Liver (tissue), 3 donors: ENCODE measurements at regions not wholly inside any gene's neighbourhood (a gene's known extent, or its start where the extent isn't known, plus 50 kb on each side); places are given as distances from the start of the nearest gene placed in this dataset.

Experiments used
- CTCF ChIP-seq: fragments of 150-350 bp; IDR thresholded peaks from 2 replicates; pipeline ENCODE4 v1.5.1; 2017; ENCODE audit warnings: improper control_type of control experiment, low read depth, low read length; ENCODE audit not compliant: missing input control
- EGR1 ChIP-seq, 2 donors: IDR thresholded peaks; 2 replicates each; pipeline ENCODE4 v1.6.1; 2016 to 2018; ENCODE audit warnings: antibody characterized with exemption in 2 of 2, low read depth in 2 of 2
- GABPA ChIP-seq, 2 donors: IDR thresholded peaks in 1 of 2; conservative IDR thresholded peaks in 1 of 2; 2 replicates each; pipeline ENCODE4 v1.6.1; 2016; ENCODE audit warnings: antibody characterized with exemption in 2 of 2, mild to moderate bottlenecking in 1 of 2, moderate library complexity in 1 of 2
- NR2F2 ChIP-seq: IDR thresholded peaks from 2 replicates; pipeline ENCODE4 v1.6.1; 2016; ENCODE audit warnings: antibody characterized with exemption
- SP1 ChIP-seq: IDR thresholded peaks from 2 replicates; pipeline ENCODE4 v1.6.1; 2018; ENCODE audit warnings: antibody characterized with exemption, mild to moderate bottlenecking
- YY1 ChIP-seq: IDR thresholded peaks from 2 replicates; pipeline ENCODE4 v1.6.1; 2016; ENCODE audit warnings: antibody characterized with exemption, mild to moderate bottlenecking
- donor health status: healthy.
- donor health status: healthy.

- TF ChIP-seq NR2F2 = no peak
- TF ChIP-seq CTCF = no peak
- TF ChIP-seq SP1 = no peak
- no peak for TF ChIP-seq EGR1 (IDR thresholded peaks at IDR 0.05; ENCODE audit: low read depth in 2 of 2)
- no peak for TF ChIP-seq GABPA (IDR thresholded peaks at IDR 0.05 in 1 of 2, conservative IDR thresholded peaks at IDR 0.05 in 1 of 2)
- no peak for TF ChIP-seq YY1
Measured at GRCh38 chr4:59044286-59044900, 1934.2 kb upstream of the IGFBP7 start.
